Breast epithelium (tissue), 3 donors: ENCODE measurements at regions not wholly inside any gene's neighbourhood (a gene's known extent, or its start where the extent isn't known, plus 50 kb on each side); places are given as distances from the start of the nearest gene placed in this dataset.

ENCODE experiments used
- POLR2A ChIP-seq: fragments of 450-650 bp; IDR thresholded peaks from one replicate; pipeline ENCODE4 v1.6.1; 2016; ENCODE audit warnings: antibody characterized with exemption, mild to moderate bottlenecking, moderate library complexity
- POLR2AphosphoS5 ChIP-seq, 3 donors: sonication (generic); formaldehyde crosslinking; IDR thresholded peaks; one replicate each; pipeline ENCODE4 v1.6.1; 2017; ENCODE audit warnings: antibody characterized with exemption in 3 of 3
- TF ChIP-seq, protein P1 (sequence below), 3 donors: fragments of 450-650 bp; IDR thresholded peaks; one replicate each; pipeline ENCODE4 v1.5.1; 2016 to 2017; ENCODE audit warnings: antibody characterized with exemption in 3 of 3, mild to moderate bottlenecking in 3 of 3, moderate library complexity in 3 of 3

DNA sequence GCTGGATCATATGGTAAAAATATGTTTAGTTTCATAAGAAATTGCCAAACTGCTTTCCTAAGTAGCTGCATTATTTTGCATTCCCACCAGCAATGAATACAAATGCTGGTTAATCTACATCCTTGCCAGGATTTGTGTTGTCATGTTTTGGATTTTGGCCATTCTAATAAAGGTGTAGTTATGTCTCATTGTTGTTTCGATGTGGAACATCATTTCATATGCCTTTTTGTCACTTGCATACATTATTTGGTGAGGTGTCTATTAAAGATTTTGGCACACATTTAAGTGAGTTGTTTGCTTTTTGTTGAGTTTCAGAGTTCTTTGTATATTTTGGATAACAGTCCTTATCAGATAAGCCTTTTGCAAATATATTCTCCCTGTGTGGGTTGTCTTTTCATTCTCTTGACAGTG, 299.2 kb upstream of the TFPI start:
- TF ChIP-seq, protein P1, sequence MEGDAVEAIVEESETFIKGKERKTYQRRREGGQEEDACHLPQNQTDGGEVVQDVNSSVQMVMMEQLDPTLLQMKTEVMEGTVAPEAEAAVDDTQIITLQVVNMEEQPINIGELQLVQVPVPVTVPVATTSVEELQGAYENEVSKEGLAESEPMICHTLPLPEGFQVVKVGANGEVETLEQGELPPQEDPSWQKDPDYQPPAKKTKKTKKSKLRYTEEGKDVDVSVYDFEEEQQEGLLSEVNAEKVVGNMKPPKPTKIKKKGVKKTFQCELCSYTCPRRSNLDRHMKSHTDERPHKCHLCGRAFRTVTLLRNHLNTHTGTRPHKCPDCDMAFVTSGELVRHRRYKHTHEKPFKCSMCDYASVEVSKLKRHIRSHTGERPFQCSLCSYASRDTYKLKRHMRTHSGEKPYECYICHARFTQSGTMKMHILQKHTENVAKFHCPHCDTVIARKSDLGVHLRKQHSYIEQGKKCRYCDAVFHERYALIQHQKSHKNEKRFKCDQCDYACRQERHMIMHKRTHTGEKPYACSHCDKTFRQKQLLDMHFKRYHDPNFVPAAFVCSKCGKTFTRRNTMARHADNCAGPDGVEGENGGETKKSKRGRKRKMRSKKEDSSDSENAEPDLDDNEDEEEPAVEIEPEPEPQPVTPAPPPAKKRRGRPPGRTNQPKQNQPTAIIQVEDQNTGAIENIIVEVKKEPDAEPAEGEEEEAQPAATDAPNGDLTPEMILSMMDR (IDR thresholded peaks at IDR 0.05) = no peak
- TF ChIP-seq POLR2A (no peak), POLR2AphosphoS5 (IDR thresholded peaks at IDR 0.05) (no peak)
